Ovary (tissue), 7 donors: ENCODE measurements at regions not wholly inside any gene's neighbourhood (a gene's known extent, or its start where the extent isn't known, plus 50 kb on each side); places are given as distances from the start of the nearest gene placed in this dataset.

Experiments
- DNase-seq, 5 donors: peaks; one replicate each; pipeline ENCODE4 v3.0.0-alpha.2; 2019 to 2020
- H3K27ac ChIP-seq, 2 donors: fragments of 200-600 bp; one replicate each; pipeline versions ENCODE4 v1.5.1 to v1.8.0; 2019 to 2022
- H3K27me3 ChIP-seq: fragments of 200-600 bp; one replicate; pipeline ENCODE4 v1.8.0; 2022
- H3K36me3 ChIP-seq: fragments of 200-600 bp; sonication (generic); one replicate; pipeline ENCODE4 v1.5.1; 2019
- H3K4me1 ChIP-seq: one replicate; pipeline ENCODE4 v1.8.1; 2013; ENCODE audit warnings: mild to moderate bottlenecking, moderate library complexity; ENCODE audit not compliant: insufficient read depth
- H3K4me3 ChIP-seq: fragments of 200-600 bp; sonication (generic); one replicate; pipeline ENCODE4 v1.5.1; 2017
- H3K9me3 ChIP-seq, 2 donors: fragments of 200-600 bp in 1 of 2; sonication (generic) in 1 of 2; one replicate each; pipeline versions ENCODE4 v1.5.1 to v1.8.1; 2013 to 2019; ENCODE audit warnings: mild to moderate bottlenecking in 1 of 2, moderate library complexity in 1 of 2
- EP300 ChIP-seq: sonication (generic); formaldehyde crosslinking; IDR thresholded peaks from one replicate; pipeline ENCODE4 v1.6.1; 2017; ENCODE audit warnings: antibody characterized with exemption
- POLR2A ChIP-seq: fragments of 450-650 bp; IDR thresholded peaks from one replicate; pipeline ENCODE4 v1.6.1; 2017; ENCODE audit warnings: antibody characterized with exemption, mild to moderate bottlenecking, moderate library complexity
- WGBS, 3 donors: extraction: QIAGEN DNeasy Blood & Tissue Kit in 1 of 3; methylation state at CpG; one replicate each; pipeline versions ENCODE4 v1.1.5 to v1.1.7; 2013 to 2017; 5-methylcytosine and 5-hydroxymethylcytosine counted together
- intact Hi-C, 4 donors: fragments of 100-400 bp; cut with DNase I; formaldehyde crosslinking; loops; one replicate each; pipeline versions ENCODE4 v1.11.0 to v1.15.1; 2022 to 2023
- TF ChIP-seq, protein P1 (sequence below), 3 donors: fragments of 450-650 bp in 2 of 3; fragments of 200-600 bp in 1 of 3; IDR thresholded peaks; one replicate each; pipeline versions ENCODE4 v1.5.1 to v1.8.0; 2016 to 2022; ENCODE audit warnings: antibody characterized with exemption in 3 of 3, mild to moderate bottlenecking in 1 of 3
- donor health status: DM: no; HTN: no; CAD: no; lungs with moderate emphysema.
- donor health status: DM: no; HTN: no; CAD: no.
- donor health status: Bipolar disorder and iron deficiency.
- donor health status: DM: no; HTN: no; CAD: no.
- donor health status: DM: yes; HTN: yes; CAD: no.

GRCh38 chr11:15557457-15558230 lies 442.9 kb downstream of the INSC start:
- TF ChIP-seq, protein P1, sequence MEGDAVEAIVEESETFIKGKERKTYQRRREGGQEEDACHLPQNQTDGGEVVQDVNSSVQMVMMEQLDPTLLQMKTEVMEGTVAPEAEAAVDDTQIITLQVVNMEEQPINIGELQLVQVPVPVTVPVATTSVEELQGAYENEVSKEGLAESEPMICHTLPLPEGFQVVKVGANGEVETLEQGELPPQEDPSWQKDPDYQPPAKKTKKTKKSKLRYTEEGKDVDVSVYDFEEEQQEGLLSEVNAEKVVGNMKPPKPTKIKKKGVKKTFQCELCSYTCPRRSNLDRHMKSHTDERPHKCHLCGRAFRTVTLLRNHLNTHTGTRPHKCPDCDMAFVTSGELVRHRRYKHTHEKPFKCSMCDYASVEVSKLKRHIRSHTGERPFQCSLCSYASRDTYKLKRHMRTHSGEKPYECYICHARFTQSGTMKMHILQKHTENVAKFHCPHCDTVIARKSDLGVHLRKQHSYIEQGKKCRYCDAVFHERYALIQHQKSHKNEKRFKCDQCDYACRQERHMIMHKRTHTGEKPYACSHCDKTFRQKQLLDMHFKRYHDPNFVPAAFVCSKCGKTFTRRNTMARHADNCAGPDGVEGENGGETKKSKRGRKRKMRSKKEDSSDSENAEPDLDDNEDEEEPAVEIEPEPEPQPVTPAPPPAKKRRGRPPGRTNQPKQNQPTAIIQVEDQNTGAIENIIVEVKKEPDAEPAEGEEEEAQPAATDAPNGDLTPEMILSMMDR (IDR thresholded peaks at IDR 0.05), result no peak
- TF ChIP-seq POLR2A (no peak), EP300 (no peak)
- Histone ChIP-seq H3K4me3 (no peak overlapping the region), H3K4me1 (no peaks in the 10 kb centered on the region), H3K27ac (no peak overlapping the region), H3K36me3 (no peaks in the 10 kb centered on the region), H3K27me3 (no peaks in the 10 kb centered on the region), H3K9me3 (no peaks in the 10 kb centered on the region)
- intact Hi-C loops, result no loop called here
- WGBS, 3 donors, result 57 to 79% (median 63%) methylated on average over 2 of the region's 2 CpGs
- DNase-seq, result no peak

DNA sequence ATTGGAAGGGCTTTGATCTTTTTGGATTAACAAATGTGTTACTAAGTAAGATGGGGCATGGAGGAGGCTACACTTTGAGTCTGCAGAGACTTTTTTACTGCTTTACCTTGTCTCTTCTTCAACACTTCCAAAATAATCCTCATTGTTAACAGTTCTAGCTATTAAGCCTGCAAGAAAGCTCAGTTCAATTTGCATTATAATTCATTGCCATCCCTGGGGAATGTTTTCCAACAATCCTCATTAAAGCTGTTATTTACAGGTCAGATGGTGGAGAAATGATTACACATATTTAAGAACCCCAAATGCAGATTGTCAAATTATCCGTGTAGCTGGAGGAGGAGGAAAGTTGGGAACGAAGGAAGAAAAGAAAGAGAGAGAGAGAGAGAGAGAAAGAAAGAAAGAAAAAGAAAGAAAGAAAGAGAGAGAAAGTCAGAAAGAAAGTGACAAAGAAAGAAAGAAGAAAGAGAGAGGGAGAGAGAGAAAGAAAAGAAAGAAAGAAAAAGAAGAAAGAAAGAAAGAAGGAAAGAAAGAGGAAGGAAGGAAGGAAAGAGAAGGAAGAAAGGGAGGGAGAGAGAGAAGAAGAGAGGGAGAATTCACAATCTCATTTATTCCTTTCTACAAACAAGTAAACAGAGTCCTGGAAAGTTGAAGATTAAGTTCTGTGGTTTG lies 443.9 kb downstream of the INSC start:
- Histone ChIP-seq H3K27me3 (no peaks in the 10 kb centered on the region), H3K4me1 (no peaks in the 10 kb centered on the region), H3K9me3 (no peaks in the 10 kb centered on the region), H3K36me3 (no peaks in the 10 kb centered on the region), H3K27ac (no peak overlapping the region), H3K4me3 (no peak overlapping the region)
- intact Hi-C loops, result no loop called here
- WGBS, 3 donors, result 40 to 61% (median 56%) methylated on average over 2 of the region's 2 CpGs
- no peak for DNase-seq
- TF ChIP-seq, protein P1 (IDR thresholded peaks at IDR 0.05), result no peak
- TF ChIP-seq EP300, result no peak
- TF ChIP-seq POLR2A, result no peak

GRCh38 chr11:15560689-15561467 lies 446.2 kb downstream of the INSC start:
- 95 to 98% (median 96%) methylated on average over 32 to 52 of the region's 52 CpGs for WGBS, 3 donors
- Histone ChIP-seq H3K4me3 (no peak overlapping the region), H3K4me1 (no peaks in the 10 kb centered on the region), H3K27me3 (no peaks in the 10 kb centered on the region), H3K36me3 (no peaks in the 10 kb centered on the region), H3K27ac (no peak overlapping the region), H3K9me3 (no peaks in the 10 kb centered on the region)
- DNase-seq, result no peak
- no peak for TF ChIP-seq POLR2A
- TF ChIP-seq EP300, result no peak
- TF ChIP-seq, protein P1 (IDR thresholded peaks at IDR 0.05), result no peak
- intact Hi-C loops, result no loop called here

- Histone ChIP-seq H3K27me3 (no peaks in the 10 kb centered on the region), H3K4me3 (no peak overlapping the region), H3K36me3 (no peaks in the 10 kb centered on the region), H3K27ac (no peak overlapping the region), H3K9me3 (no peaks in the 10 kb centered on the region), H3K4me1 (no peaks in the 10 kb centered on the region)
- intact Hi-C loops, result no loop called here
- no peak for TF ChIP-seq EP300
- TF ChIP-seq POLR2A, result no peak
- TF ChIP-seq, protein P1 (IDR thresholded peaks at IDR 0.05), result no peak
- 85 to 90% (median 89%) methylated on average over 4 of the region's 4 CpGs for WGBS, 3 donors
- DNase-seq, result no peak
Measured at GRCh38 chr11:15562230-15562629, 447.5 kb downstream of the INSC start.
